Spleen (tissue), 7 donors: ENCODE measurements at regions not wholly inside any gene's neighbourhood (a gene's known extent, or its start where the extent isn't known, plus 50 kb on each side); places are given as distances from the start of the nearest gene placed in this dataset.

Source experiments
- CTCF ChIP-seq, 11 experiments: fragments of 200-600 bp in 7 of 11; fragments of 450-650 bp in 4 of 11; sonication (generic) in 4 of 11; IDR thresholded peaks in 8 of 11; conservative IDR thresholded peaks in 3 of 11; 1 replicate in 7 of 11; 2 replicates in 4 of 11; pipeline versions ENCODE4 v1.4.0 to v1.8.0; 2016 to 2021; ENCODE audit warnings: antibody characterized with exemption in 11 of 11, inconsistent platforms in 4 of 11, mild to moderate bottlenecking in 1 of 11
- POLR2A ChIP-seq, 3 donors: fragments of 450-650 bp; IDR thresholded peaks; one replicate each; pipeline ENCODE4 v1.5.1; 2017; ENCODE audit warnings: antibody characterized with exemption in 3 of 3, mild to moderate bottlenecking in 1 of 3
- donor health status: DM: no; HTN: no; CAD: no; lungs with moderate emphysema.
- donor health status: DM: no; HTN: no; CAD: no.
- donor health status: DM: no; HTN: no; CAD: no.

- TF ChIP-seq CTCF (IDR thresholded peaks at IDR 0.05 in 8 of 11, conservative IDR thresholded peaks at IDR 0.05 in 3 of 11) (no peak), POLR2A (IDR thresholded peaks at IDR 0.05) (no peak)
These were observed 646.9 kb upstream of the CDH7 start for GRCh38 chr18:65103864-65104263.
